Left ventricle myocardium superior (tissue), 1 donor: ENCODE measurements at regions not wholly inside any gene's neighbourhood (a gene's known extent, or its start where the extent isn't known, plus 50 kb on each side); places are given as distances from the start of the nearest gene placed in this dataset.
A peak's percentile ranks its signal among the peaks of the same experiment; 100 is the strongest.
"Not testable (repeated sequence)": the region's sequence is repeated elsewhere in the genome, so short reads cannot be mapped to it uniquely, and the experiment has no call there.

Experiments used
- ATAC-seq: fragments of 200-7000 bp; cut with Tn5 transposase; one replicate; pipeline ENCODE4 v1.9.1; 2020; ENCODE audit warnings: mild to moderate bottlenecking, moderate library complexity
- DNase-seq: peaks from one replicate; pipeline ENCODE4 v3.0.0-alpha.2; 2020
- intact Hi-C: fragments of 100-400 bp; cut with micrococcal nuclease; formaldehyde crosslinking; loops from one replicate; pipeline ENCODE4 v1.11.0; 2022
- donor health status: DM: no; HTN: yes; CAD: no; lungs with severe emphysema.

GRCh38 chr3:20490996-20491395 is 305.0 kb upstream of the SGO1 start:
- ATAC-seq = no peak
- intact Hi-C loops = no loop called here

GRCh38 chr3:20488151-20488550 is 302.1 kb upstream of the SGO1 start:
- intact Hi-C loops = no loop called here
- ATAC-seq (no peak), DNase-seq (no peak)

More at GRCh38 chr3:20490996-20491395, 305.0 kb upstream of the SGO1 start:
- no peak for DNase-seq

DNA sequence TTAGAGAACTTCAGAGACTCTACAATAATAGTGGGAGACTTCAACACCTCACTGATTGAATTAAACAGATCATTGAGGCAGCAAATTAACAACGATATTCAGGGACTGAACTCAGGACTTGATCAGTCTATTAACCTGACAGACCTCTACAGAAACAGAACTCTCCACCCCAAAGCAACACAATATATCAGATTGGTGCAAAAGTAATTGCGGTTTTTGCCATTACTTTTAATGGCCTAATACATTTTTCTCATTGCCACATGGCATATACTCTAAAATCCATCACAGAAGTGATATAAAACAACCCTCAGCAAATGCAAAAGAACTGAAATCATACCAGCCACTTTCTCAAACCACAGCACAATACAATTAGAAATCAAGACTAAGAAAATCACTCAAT is 298.1 kb upstream of the SGO1 start:
- intact Hi-C loops = no loop called here
- DNase-seq (no peak), ATAC-seq (no peak)

GRCh38 chr3:20482350-20482749 is 296.3 kb upstream of the SGO1 start:
- intact Hi-C loops = no loop called here
- ATAC-seq (no peak), DNase-seq (no peak)

- DNase-seq (no peak), ATAC-seq (no peak)
- intact Hi-C loops = no loop called here
These were observed 294.9 kb upstream of the SGO1 start for GRCh38 chr3:20480786-20481365.

DNA sequence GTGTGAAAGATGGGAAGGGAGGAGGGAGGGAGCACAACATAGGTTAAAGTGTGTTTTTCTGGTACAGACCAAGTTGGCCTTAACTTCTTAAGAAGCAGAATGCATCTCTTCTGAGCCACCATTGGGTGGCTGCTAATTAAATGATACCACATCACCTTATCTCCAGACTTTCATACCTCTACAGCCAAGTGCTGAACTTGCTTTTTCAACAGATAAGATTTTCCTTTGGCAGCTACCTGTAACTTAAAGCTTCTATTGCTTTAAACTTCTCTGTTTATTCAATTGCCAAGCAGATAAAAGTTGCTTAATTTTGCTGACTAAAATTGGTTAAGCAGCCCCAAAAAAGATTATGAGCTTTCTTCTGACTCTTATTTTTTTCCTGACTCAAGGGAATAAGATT is 292.4 kb upstream of the SGO1 start:
- intact Hi-C loops = no loop called here
- DNase-seq (no peak), ATAC-seq (no peak)

DNA sequence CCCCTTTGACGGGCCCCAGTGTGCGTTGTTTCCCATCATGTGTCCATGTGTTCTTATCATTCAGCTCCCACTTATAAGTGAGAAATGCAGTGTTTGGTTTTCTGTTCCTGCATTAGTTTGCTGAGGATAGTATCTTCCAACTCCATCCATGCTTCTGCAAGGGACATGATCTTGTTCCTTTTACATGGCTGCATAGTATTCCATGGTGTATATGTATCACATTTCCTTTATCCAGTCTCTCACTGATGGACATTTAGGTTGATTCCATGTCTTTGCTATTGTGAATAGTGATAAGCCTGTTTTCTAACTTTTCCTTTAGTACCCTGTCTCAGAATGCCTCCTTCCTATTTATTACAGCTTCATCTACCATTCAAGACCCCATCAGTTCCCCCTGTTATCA is 278.2 kb upstream of the SGO1 start:
- intact Hi-C loops, DNase-seq, ATAC-seq: not testable (repeated sequence)

DNA sequence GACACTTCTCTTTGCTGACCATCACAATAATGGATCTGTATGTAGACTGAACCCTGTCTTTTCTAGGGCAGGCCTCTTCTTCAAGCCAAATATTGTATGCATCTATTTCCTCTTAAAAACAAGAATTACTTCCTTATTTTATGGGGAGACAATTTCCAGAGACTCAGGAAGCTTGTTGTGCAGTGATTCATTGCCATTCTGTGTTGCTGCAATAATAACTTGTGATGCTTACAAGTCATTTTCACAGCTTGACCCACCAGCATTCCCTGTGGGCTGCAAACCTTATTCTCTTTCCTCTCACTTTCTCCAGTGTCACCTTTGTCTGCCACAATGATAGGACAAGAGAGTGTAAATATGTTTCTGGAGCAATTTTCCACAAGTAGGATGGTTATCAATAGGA is 276.7 kb upstream of the SGO1 start:
- ATAC-seq (no peak), DNase-seq (no peak)
- intact Hi-C loops = no loop called here

GRCh38 chr3:20462226-20462625 is 276.2 kb upstream of the SGO1 start:
- DNase-seq = no peak
- no peak for ATAC-seq
- intact Hi-C loops = no loop called here

DNA sequence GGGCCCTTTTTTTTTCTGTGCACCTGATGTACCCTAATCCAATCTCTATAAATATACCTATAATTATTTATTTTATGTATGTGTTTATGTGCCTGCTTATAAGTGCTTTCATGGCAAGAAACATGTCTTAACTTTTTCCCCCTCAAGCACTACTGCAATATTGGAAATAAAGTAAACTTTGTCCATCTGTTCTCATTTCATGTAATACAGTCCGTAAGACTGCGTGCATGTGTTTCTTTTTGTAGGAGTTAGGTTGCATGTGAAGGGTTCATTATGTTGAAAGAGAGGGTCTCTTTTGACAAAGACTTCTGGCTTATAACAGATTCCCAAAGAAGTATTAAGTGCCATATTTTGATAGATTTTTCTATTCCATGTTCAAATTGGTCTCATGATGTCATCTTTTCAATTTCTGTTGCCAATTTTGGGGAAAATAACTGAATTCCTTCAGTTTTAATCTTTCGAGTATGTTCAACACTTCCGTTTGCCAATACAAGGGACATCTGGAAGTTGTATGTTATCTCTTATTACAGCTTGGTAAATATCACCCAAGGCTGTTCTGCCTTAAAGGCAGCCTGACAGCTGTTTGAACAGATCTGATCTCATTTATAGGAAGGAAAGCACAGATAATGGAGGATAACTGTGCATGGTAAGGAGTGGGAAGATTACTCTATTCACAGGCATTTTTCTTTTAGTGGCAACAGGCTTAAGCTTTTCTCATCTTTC is 273.1 kb upstream of the SGO1 start:
- intact Hi-C loops = no loop called here
- ATAC-seq (peak; percentile 76), DNase-seq (no peak)

GRCh38 chr3:20456511-20456910 is 270.5 kb upstream of the SGO1 start:
- intact Hi-C loops = no loop called here
- ATAC-seq = no peak

GRCh38 chr3:20451170-20451569 is 265.2 kb upstream of the SGO1 start:
- no peak for ATAC-seq
- intact Hi-C loops = no loop called here
- no peak for DNase-seq

More at GRCh38 chr3:20456511-20456910, 270.5 kb upstream of the SGO1 start:
- no peak for DNase-seq

GRCh38 chr3:20450611-20451010 is 264.6 kb upstream of the SGO1 start:
- ATAC-seq (no peak), DNase-seq (no peak)
- intact Hi-C loops = no loop called here

DNA sequence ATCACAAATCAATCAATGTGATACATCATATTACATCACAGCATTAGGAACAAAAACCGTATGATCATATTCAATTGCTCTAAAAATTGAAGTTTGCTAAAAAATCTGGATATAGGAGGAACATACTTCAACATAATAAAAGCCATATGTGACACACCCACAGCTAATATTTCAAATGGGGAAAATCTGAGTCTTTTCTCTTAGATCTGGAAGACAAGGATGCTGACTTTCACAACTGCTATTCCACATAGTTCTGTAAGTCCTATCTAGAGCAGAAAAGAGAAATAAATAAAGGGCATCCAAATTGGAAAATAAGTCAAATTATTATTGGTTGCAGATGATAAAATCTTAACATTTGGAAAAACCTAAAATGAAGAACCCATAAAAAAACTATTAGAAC is 256.8 kb upstream of the SGO1 start:
- intact Hi-C loops = no loop called here
- DNase-seq (no peak), ATAC-seq (no peak)

DNA sequence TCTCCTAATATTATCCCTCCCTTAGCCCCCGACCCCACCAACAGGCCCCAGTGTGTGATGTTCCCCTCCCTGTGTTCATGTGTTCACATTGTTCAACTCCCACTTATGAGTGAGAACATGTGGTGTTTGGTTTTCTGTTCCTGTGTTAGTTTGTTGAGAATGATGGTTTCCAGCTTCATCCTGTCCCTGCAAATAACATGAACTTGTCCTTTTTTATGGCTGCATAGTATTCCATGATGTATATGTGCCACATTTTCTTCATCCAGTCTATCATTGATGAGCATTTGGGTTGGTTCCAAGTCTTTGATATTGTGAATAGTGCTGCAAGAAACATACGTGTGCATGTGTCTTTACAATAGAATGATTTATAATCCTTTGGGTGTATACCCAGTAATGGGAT is 241.3 kb upstream of the SGO1 start:
- ATAC-seq, DNase-seq, intact Hi-C loops: not testable (repeated sequence)

DNA sequence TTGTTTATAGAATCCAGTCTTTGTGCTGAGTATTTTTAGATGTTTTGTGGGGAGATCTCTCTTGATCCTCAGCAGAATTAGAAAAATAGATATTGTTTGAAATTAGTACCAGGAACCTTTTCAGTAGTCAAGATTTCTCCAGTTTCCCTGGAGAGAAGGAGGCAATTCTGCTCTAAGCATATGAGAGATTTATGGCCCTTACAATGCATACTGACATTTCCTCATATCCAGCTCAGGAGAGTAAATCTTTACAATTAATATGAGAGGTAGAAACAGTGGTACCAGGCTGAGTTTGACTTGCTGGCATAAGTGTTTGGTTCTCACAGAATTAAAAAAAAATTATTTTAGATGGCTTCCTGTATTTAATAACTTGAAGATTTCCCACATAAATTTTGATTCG is 239.1 kb upstream of the SGO1 start:
- intact Hi-C loops = no loop called here
- no peak for DNase-seq
- ATAC-seq = no peak

- ATAC-seq = no peak
- DNase-seq = no peak
- intact Hi-C loops = no loop called here
These were observed 238.1 kb upstream of the SGO1 start for GRCh38 chr3:20424086-20424485.

GRCh38 chr3:20422391-20422790 is 236.4 kb upstream of the SGO1 start:
- intact Hi-C loops = no loop called here
- no peak for DNase-seq
- ATAC-seq = no peak

DNA sequence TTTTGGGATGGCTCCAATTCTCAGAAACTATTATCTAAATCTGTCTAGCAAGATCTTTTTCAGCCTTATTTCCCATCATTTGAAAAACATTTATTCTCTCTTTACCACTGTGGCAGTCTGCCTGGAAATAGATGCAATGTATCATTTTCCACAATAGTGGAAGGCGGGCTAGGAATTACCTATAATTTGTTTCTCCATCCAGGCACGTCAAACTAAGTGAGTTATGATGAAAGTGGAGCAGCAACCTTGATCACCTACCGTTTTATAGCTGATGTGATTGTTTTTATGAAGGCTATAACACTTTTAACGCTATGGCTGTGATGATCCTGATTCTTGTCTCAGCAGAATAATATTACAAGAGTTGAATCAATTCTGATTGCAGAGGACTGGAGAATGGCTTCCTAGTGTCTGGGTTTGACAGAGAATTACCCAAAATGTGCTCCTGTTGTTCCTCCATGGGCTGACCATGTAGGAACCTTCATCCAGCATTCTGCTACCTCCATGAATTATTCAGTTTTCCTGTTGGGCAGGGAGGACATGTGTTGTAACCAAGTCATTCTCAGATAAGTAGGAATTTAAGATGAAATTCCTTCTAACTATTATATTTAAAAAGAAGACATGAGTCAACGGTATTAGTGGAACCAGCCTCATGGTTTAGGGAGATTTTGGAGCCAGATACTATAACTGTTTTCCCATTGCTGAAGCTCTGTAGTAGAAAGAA is 231.5 kb upstream of the SGO1 start:
- no peak for ATAC-seq
- DNase-seq = no peak
- intact Hi-C loops = no loop called here

GRCh38 chr3:20406611-20407011 is 220.6 kb upstream of the SGO1 start:
- no peak for DNase-seq
- ATAC-seq = no peak
- intact Hi-C loops = no loop called here

DNA sequence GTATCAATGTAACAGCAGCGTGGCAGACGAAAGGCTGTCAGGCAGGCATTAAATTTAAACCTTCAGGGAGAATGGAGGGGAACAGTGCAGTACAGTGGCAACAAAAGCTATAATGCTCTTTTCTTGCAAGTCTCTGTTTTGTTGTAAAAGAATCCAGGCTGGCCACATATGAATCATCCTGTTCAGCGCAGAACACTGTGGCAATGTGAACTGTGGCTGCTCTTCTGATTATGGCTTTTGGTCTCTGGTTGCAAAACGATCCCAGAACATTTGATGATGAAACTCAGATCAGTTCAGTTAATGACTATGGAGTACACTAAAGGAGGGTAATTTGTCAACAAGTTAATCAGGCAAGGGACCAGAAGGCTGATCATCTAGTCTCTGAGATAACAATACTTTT is 219.7 kb upstream of the SGO1 start:
- DNase-seq = no peak
- no peak for ATAC-seq
- intact Hi-C loops = no loop called here
